ENCODE measurements at regions not wholly inside any gene's neighbourhood (a gene's known extent, or its start where the extent isn't known, plus 50 kb on each side); places are given as distances from the start of the nearest gene placed in this dataset.

GRCh38 chr7:130823060-130823459 is 89.1 kb upstream of the KLF14 start:
- TF ChIP-seq CTCF (IDR thresholded peaks at IDR 0.05; ENCODE audit: extremely low read depth in 1 of 2, insufficient read depth in 1 of 2, low read depth in 1 of 2, low read length in 2 of 2): no peak
- TF ChIP-seq EZH2 (IDR thresholded peaks at IDR 0.05; ENCODE audit: borderline replicate concordance, low read depth, low read length, severe bottlenecking): no peak
- TF ChIP-seq POLR2A (IDR thresholded peaks at IDR 0.05; ENCODE audit: low read depth, low read length): no peak
